ENCODE measurements at regions not wholly inside any gene's neighbourhood (a gene's known extent, or its start where the extent isn't known, plus 50 kb on each side); places are given as distances from the start of the nearest gene placed in this dataset.
"Not testable (repeated sequence)": the region's sequence is repeated elsewhere in the genome, so short reads cannot be mapped to it uniquely, and the experiment has no call there.

- no peak for DNase-seq
These were observed 876.5 kb upstream of the INTU start for GRCh38 chr4:126756050-126756829.

- no peak for DNase-seq
These were observed 875.5 kb upstream of the INTU start for GRCh38 chr4:126757219-126757618.

GRCh38 chr4:126758493-126758892 is 874.3 kb upstream of the INTU start:
- no peak for DNase-seq

- DNase-seq = no peak
These were observed 870.7 kb upstream of the INTU start for GRCh38 chr4:126761947-126762662.

- no peak for DNase-seq
These were observed 870.0 kb upstream of the INTU start for GRCh38 chr4:126762663-126763247.

- no peak for DNase-seq
These were observed 866.5 kb upstream of the INTU start for GRCh38 chr4:126766241-126766640.

GRCh38 chr4:126768338-126768737 is 864.4 kb upstream of the INTU start:
- no peak for DNase-seq

GRCh38 chr4:126770811-126771553 is 861.8 kb upstream of the INTU start:
- DNase-seq = not testable (repeated sequence)

- DNase-seq = not testable (repeated sequence)
These were observed 861.1 kb upstream of the INTU start for GRCh38 chr4:126771618-126772017.

- DNase-seq = no peak
These were observed 860.1 kb upstream of the INTU start for GRCh38 chr4:126772662-126773061.

GRCh38 chr4:126775485-126776106 is 857.2 kb upstream of the INTU start:
- DNase-seq = no peak

GRCh38 chr4:126776361-126776760 is 856.4 kb upstream of the INTU start:
- DNase-seq = no peak

- no peak for DNase-seq
These were observed 855.1 kb upstream of the INTU start for GRCh38 chr4:126777649-126778048.

- DNase-seq = no peak
These were observed 854.4 kb upstream of the INTU start for GRCh38 chr4:126778348-126778747.

GRCh38 chr4:126779001-126779400 is 853.8 kb upstream of the INTU start:
- DNase-seq = no peak

- DNase-seq = no peak
These were observed 853.2 kb upstream of the INTU start for GRCh38 chr4:126779436-126780166.

- no peak for DNase-seq
These were observed 849.6 kb upstream of the INTU start for GRCh38 chr4:126783191-126783590.

- no peak for DNase-seq
These were observed 847.7 kb upstream of the INTU start for GRCh38 chr4:126784966-126785580.

- DNase-seq = no peak
These were observed 842.1 kb upstream of the INTU start for GRCh38 chr4:126790633-126791032.

GRCh38 chr4:126794363-126794762 is 838.4 kb upstream of the INTU start:
- DNase-seq = no peak

- DNase-seq = no peak
These were observed 834.5 kb upstream of the INTU start for GRCh38 chr4:126798214-126798613.

- DNase-seq = no peak
These were observed 833.3 kb upstream of the INTU start for GRCh38 chr4:126799416-126799815.

All from DMS153 (cell line).